ENCODE measurements at regions not wholly inside any gene's neighbourhood (a gene's known extent, or its start where the extent isn't known, plus 50 kb on each side); places are given as distances from the start of the nearest gene placed in this dataset.

DNA sequence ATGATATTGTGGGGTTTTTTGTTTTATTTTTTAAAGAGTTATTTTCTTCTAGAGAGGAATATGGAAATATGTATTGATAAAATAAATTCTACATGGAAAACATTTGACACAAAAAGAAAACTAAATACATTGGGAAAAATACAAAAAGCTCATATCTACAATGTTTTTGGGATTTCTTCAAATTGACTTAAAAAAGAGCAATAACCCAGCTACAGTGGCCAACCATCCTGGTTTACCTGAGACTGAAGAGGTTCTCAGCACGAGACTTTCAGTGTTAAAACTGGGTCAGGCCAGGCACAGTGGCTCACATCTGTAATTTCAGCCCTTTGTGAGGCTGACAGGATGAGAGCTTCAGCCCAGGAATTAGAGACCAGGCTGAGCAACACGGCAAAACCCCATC lies 56.7 kb upstream of the MYCN start (continued):
- TF ChIP-seq, protein P1, sequence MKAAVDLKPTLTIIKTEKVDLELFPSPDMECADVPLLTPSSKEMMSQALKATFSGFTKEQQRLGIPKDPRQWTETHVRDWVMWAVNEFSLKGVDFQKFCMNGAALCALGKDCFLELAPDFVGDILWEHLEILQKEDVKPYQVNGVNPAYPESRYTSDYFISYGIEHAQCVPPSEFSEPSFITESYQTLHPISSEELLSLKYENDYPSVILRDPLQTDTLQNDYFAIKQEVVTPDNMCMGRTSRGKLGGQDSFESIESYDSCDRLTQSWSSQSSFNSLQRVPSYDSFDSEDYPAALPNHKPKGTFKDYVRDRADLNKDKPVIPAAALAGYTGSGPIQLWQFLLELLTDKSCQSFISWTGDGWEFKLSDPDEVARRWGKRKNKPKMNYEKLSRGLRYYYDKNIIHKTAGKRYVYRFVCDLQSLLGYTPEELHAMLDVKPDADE (IDR thresholded peaks at IDR 0.05) = no peak
- TF ChIP-seq JUNB (IDR thresholded peaks at IDR 0.05; ENCODE audit: unreplicated experiment) (no peak), CREB1 (CRISPR knock-in tag; IDR thresholded peaks at IDR 0.05; ENCODE audit: low read depth) (no peak)
- TF ChIP-seq, protein P2, sequence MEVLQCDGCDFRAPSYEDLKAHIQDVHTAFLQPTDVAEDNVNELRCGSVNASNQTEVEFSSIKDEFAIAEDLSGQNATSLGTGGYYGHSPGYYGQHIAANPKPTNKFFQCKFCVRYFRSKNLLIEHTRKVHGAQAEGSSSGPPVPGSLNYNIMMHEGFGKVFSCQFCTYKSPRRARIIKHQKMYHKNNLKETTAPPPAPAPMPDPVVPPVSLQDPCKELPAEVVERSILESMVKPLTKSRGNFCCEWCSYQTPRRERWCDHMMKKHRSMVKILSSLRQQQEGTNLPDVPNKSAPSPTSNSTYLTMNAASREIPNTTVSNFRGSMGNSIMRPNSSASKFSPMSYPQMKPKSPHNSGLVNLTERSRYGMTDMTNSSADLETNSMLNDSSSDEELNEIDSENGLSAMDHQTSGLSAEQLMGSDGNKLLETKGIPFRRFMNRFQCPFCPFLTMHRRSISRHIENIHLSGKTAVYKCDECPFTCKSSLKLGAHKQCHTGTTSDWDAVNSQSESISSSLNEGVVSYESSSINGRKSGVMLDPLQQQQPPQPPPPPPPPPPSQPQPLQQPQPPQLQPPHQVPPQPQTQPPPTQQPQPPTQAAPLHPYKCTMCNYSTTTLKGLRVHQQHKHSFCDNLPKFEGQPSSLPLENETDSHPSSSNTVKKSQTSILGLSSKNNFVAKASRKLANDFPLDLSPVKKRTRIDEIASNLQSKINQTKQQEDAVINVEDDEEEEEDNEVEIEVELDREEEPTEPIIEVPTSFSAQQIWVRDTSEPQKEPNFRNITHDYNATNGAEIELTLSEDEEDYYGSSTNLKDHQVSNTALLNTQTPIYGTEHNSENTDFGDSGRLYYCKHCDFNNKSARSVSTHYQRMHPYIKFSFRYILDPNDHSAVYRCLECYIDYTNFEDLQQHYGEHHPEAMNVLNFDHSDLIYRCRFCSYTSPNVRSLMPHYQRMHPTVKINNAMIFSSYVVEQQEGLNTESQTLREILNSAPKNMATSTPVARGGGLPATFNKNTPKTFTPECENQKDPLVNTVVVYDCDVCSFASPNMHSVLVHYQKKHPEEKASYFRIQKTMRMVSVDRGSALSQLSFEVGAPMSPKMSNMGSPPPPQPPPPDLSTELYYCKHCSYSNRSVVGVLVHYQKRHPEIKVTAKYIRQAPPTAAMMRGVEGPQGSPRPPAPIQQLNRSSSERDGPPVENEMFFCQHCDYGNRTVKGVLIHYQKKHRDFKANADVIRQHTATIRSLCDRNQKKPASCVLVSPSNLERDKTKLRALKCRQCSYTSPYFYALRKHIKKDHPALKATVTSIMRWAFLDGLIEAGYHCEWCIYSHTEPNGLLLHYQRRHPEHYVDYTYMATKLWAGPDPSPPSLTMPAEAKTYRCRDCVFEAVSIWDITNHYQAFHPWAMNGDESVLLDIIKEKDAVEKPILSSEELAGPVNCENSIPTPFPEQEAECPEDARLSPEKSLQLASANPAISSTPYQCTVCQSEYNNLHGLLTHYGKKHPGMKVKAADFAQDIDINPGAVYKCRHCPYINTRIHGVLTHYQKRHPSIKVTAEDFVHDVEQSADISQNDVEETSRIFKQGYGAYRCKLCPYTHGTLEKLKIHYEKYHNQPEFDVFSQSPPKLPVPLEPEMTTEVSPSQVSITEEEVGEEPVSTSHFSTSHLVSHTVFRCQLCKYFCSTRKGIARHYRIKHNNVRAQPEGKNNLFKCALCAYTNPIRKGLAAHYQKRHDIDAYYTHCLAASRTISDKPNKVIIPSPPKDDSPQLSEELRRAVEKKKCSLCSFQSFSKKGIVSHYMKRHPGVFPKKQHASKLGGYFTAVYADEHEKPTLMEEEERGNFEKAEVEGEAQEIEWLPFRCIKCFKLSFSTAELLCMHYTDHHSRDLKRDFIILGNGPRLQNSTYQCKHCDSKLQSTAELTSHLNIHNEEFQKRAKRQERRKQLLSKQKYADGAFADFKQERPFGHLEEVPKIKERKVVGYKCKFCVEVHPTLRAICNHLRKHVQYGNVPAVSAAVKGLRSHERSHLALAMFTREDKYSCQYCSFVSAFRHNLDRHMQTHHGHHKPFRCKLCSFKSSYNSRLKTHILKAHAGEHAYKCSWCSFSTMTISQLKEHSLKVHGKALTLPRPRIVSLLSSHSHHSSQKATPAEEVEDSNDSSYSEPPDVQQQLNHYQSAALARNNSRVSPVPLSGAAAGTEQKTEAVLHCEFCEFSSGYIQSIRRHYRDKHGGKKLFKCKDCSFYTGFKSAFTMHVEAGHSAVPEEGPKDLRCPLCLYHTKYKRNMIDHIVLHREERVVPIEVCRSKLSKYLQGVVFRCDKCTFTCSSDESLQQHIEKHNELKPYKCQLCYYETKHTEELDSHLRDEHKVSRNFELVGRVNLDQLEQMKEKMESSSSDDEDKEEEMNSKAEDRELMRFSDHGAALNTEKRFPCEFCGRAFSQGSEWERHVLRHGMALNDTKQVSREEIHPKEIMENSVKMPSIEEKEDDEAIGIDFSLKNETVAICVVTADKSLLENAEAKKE (CRISPR knock-in tag; IDR thresholded peaks at IDR 0.05) = no peak

- TF ChIP-seq EZH2 (IDR thresholded peaks at IDR 0.05; ENCODE audit: low read depth, unreplicated experiment) (no peak), NANOG (IDR thresholded peaks at IDR 0.05; ENCODE audit: borderline replicate concordance) (no peak)
- TF ChIP-seq, protein P2 (CRISPR knock-in tag; IDR thresholded peaks at IDR 0.05) = no peak
These were observed 55.6 kb upstream of the MYCN start for GRCh38 chr2:15884790-15885189.

More at GRCh38 chr2:15884790-15885189, 55.6 kb upstream of the MYCN start:
- Mint-ChIP-seq H3K4me3 (no peak overlapping the region), H3K4me1 (peaks cover 18% of the 10 kb centered on the region), H3K36me3 (ENCODE audit: low read depth) (no peaks in the 10 kb centered on the region), H3K27me3 (ENCODE audit: insufficient read depth, low read depth, poor library complexity) (peaks cover 6% of the 10 kb centered on the region), H3K27ac (no peak overlapping the region), H3K9me3 (peaks cover 4% of the 10 kb centered on the region; the same call in 2 of the 3 replicates)
- DNase-seq (ENCODE audit: low spot score) (no peak), ATAC-seq (no peak)
- Histone ChIP-seq H3K4me2 (no peak overlapping the region), H3K4me3 (no peak overlapping the region), H3K79me2 (replicated peaks; ENCODE audit: insufficient read depth) (no peaks in the 10 kb centered on the region), H3K27me3 (ENCODE audit: insufficient read depth) (no peaks in the 10 kb centered on the region), H4K20me1 (replicated peaks; ENCODE audit: insufficient read depth) (no peaks in the 10 kb centered on the region), H3F3A (replicated peaks; ENCODE audit: low read depth) (no peaks in the 10 kb centered on the region), H3K9me2 (ENCODE audit: insufficient read depth) (no peaks in the 10 kb centered on the region), H3K27ac (ENCODE audit: low read depth) (no peak overlapping the region), H2AFZ (no peak overlapping the region), H3K4me1 (ENCODE audit: insufficient read depth) (peaks cover 4% of the 10 kb centered on the region; the same call in 1 of the 2 replicates), H3K36me3 (ENCODE audit: insufficient read depth) (no peaks in the 10 kb centered on the region)

Data from GM23338 (cell line).